Putamen (tissue), 1 donor: ENCODE measurements at regions not wholly inside any gene's neighbourhood (a gene's known extent, or its start where the extent isn't known, plus 50 kb on each side); places are given as distances from the start of the nearest gene placed in this dataset.

Experiments used
- DNase-seq: peaks from one replicate; pipeline ENCODE4 v3.0.0-alpha.2; 2016; ENCODE audit warnings: low spot score

- no peak for DNase-seq
These were observed 177.4 kb downstream of the TFAP2A start for GRCh38 chr6:10237298-10238038.

GRCh38 chr6:10235344-10235743 lies 179.5 kb downstream of the TFAP2A start:
- no peak for DNase-seq

GRCh38 chr6:10230531-10230930 lies 184.3 kb downstream of the TFAP2A start:
- DNase-seq: no peak

- no peak for DNase-seq
These were observed 191.0 kb downstream of the TFAP2A start for GRCh38 chr6:10223841-10224240.

GRCh38 chr6:10221178-10221577 lies 193.7 kb downstream of the TFAP2A start:
- no peak for DNase-seq

GRCh38 chr6:10219510-10219909 lies 195.4 kb downstream of the TFAP2A start:
- no peak for DNase-seq

- no peak for DNase-seq
These were observed 197.8 kb downstream of the TFAP2A start for GRCh38 chr6:10217111-10217510.

- DNase-seq: no peak
These were observed 199.4 kb downstream of the TFAP2A start for GRCh38 chr6:10215326-10216110.

GRCh38 chr6:10210052-10210451 lies 204.8 kb downstream of the TFAP2A start:
- DNase-seq: peak; percentile 11

GRCh38 chr6:10205892-10206291 lies 209.0 kb downstream of the TFAP2A start:
- DNase-seq: peak; percentile 2

GRCh38 chr6:10205120-10205519 lies 209.8 kb downstream of the TFAP2A start:
- DNase-seq: no peak

GRCh38 chr6:10203651-10204050 lies 211.2 kb downstream of the TFAP2A start:
- DNase-seq: no peak

- no peak for DNase-seq
These were observed 212.3 kb downstream of the TFAP2A start for GRCh38 chr6:10202581-10202980.

- no peak for DNase-seq
These were observed 213.0 kb downstream of the TFAP2A start for GRCh38 chr6:10201606-10202510.

GRCh38 chr6:10196090-10196489 lies 218.8 kb downstream of the TFAP2A start:
- DNase-seq: no peak

GRCh38 chr6:10194816-10195672 lies 219.8 kb downstream of the TFAP2A start:
- DNase-seq: no peak

GRCh38 chr6:10193321-10193720 lies 221.6 kb downstream of the TFAP2A start:
- DNase-seq: no peak

- no peak for DNase-seq
These were observed 224.8 kb downstream of the TFAP2A start for GRCh38 chr6:10190042-10190441.

- DNase-seq: no peak
These were observed 230.3 kb downstream of the TFAP2A start for GRCh38 chr6:10184371-10185227.
